Hematopoietic multipotent progenitor cell treated with erythropoietin and hydrocortisone succinate and interleukin-3 and kit ligand, for 6 days (in vitro differentiated cells): ENCODE measurements at regions not wholly inside any gene's neighbourhood (a gene's known extent, or its start where the extent isn't known, plus 50 kb on each side); places are given as distances from the start of the nearest gene placed in this dataset.
"Not testable (repeated sequence)": the region's sequence is repeated elsewhere in the genome, so short reads cannot be mapped to it uniquely, and the experiment has no call there.

Source experiments
- DNase-seq: peaks from one replicate; pipeline ENCODE4 v3.0.0-alpha.2; 2015

DNA sequence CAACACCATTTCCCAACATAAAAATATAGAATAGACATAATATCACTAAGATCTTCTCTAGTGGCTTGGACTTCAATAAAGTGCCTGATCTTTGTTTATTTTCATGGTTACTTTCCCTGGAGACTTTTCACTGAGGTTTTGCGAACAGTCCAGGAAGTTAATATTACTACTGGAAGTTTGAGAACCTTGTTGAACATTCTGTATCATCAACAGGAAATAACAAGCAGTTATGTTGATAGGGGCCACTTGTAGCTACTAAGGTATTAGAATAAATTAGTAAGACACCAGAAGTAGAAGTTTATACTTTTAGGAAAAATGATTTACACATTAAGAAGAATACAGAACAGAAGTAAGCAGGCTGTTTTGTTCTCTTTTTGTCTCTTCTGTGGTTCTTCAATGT lies 180.2 kb downstream of the TFAP2B start:
- no peak for DNase-seq

DNA sequence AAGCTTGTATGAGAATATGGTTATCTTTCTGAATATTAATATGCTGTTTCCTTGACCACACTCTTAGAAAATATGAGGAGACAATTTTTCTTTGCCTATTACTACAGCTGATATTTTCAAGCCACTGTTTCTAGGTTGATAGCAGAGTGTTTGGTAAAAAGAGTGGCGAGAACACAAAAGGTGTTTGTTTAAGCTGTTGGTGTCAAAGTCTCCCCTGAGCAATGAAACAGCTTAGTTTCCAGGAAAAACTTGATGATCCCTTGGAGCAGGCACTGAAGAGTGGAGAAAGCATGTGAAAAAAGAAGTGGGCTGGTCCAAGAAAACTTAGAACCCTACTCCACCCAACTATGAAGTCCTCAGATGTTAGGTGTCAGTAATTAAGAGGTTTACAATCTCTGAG lies 182.7 kb downstream of the TFAP2B start:
- DNase-seq: no peak

DNA sequence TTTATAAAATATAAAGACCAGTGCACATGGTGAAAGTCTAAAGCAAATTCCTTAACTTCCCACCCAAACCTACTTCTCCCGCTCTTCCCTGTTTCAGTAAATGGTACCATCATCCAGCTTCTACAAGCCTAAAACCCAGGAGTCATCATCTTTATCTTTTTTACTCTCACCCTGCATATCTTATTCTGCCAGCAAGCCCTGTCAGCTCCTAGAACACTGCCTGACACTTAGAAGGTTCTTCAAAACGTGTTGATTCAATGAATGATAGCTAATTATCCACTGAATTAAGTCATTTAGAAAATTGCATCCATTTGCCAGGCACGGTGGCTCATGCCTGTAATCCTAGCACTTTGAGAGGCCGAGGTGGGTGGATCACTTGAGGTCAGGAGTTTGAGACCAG lies 185.7 kb downstream of the TFAP2B start:
- no peak for DNase-seq

DNA sequence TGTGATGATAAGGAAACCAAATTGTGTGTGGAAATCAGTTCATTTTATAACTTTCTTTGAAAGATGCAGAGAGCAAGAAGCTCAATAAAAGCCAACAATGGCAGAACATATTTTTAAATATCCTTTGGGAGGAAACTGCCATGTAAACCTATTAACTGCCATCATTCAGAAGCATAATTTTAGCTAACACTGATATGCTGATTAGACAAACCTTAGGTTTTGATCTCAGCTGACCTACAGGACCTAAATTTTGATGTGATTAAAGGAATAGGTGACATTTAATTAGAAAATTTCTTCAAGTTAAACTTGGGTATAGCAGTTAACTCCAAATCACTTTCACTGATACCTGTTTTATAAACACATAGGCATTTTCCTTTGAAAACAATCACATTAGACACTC lies 187.1 kb downstream of the TFAP2B start:
- DNase-seq: no peak

DNA sequence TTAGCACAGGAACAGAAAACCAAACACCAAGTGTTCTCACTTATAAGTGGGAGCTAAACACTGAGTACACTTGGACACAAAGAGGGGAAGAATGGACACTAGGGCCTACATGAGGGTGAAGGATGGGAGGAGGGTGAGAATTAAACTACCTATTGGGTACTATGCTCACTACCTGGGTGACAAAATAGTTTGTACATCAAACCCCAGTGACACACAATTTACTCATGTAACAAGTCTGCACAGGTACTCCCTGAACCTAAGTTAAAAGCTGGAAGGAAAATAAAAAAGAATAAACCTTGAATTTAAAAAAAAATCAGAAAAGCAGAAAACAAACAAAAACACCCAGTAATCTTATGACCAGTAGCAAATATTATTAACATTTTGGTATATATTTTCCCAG lies 188.6 kb downstream of the TFAP2B start:
- DNase-seq: no peak

DNA sequence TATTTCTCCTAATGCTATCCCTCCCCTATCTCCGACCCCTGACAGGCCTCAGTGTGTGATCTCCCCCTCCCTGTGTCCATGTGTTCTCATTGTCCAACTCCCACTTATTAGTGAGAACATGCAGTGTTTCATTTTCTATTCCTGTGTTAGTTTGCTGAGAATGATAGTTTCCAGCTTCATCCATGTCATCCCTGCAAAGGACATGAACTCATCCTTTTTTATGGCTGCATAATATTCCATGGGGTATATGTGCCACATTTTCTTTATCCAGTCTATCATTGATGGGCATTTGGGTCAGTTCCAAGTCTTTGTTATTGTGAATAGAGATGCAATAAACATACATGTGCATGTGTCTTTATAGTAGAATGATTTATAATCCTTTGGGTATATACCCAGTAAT lies 190.0 kb downstream of the TFAP2B start:
- DNase-seq: not testable (repeated sequence)

DNA sequence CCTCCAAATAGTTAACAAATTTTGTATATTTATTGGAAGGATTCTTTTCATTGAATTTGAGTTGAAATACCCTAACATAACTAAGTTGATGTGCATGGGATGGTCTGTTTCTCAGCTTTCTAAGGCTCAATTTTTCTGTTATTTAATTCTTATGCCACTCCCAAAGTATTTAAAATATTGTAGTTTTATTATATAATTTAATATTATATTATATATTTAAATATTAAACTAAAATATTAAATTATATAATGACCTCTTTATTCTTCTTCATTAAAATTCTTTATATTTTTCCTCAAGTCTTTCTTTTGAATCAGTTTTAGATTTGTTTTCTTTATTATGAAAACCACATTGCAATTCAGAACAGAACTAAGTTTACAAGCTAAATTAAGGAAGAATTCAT lies 194.7 kb downstream of the TFAP2B start:
- no peak for DNase-seq

DNA sequence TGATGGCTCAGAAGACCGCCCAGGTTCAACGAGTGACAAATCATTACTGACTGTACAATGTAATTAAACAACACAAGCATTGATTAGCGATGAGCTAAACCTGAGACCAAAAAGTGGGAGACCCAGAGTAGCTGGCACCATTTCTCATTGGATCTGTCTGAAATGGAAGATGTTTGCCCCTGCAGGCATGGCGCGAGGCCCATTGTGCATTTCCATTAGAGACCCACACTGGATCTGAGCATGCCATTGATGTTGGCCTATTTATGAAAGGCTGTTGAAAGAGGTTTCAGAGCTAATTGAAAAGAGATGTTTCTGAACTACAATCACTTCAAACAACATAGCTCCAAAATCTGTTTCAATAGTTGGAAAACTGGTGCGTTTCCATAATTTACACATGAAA lies 196.7 kb downstream of the TFAP2B start:
- DNase-seq: no peak

DNA sequence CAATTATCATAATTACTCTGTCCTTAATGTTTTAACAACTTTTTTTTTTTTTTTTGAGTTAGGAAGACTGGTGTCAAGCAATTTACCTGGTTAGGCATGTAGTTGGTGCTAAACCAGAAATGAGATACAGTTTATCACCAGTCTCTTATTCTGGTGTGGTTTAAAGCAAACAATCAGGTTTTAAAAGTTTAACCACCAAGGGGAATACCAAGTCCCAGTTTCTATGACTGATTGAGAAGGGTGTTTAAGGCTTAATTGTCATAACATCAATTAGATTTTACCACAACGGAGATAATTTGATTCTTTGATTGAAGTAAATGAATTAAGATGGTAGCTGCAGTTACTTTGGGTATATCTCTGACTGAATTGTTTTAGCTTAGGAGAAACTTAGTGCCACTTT lies 197.8 kb downstream of the TFAP2B start:
- no peak for DNase-seq

DNA sequence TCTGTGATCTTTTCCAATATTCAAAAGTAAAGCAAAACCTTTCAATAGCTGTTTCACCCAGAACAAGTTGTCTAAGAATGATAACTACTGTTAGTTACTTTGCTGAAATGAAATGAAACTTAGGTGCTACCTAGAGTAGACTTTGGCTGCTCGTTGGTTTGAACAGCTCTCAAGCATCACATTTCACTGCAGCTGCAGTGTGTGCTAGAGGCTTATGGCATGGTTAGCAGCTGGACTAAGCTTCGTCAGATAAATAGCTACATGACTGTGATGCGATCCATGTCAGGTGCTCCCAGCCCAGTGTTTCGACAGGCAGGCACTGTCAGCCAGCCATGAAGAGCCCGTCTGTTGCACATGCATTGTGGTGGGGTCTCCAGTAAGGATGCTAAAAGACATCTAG lies 201.1 kb downstream of the TFAP2B start:
- no peak for DNase-seq

DNA sequence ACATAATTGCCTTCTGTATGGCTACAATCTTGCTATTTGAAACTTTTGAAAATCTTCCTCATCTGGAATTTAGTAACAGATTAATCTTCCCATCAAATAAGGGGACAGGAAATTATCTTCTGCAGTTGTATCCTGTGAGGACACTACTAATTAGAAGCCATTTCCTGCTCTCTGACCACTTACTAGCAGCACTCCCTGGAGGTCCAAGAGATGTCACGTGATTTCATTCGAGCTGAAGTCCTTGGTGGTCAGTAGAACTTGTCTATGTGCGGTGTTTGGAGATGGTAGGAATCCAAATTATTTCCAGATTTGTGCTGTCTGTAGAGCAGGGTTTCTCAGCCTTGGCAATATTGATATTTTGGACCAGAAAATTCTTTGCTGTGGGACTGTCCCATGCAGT lies 202.5 kb downstream of the TFAP2B start:
- DNase-seq: no peak

DNA sequence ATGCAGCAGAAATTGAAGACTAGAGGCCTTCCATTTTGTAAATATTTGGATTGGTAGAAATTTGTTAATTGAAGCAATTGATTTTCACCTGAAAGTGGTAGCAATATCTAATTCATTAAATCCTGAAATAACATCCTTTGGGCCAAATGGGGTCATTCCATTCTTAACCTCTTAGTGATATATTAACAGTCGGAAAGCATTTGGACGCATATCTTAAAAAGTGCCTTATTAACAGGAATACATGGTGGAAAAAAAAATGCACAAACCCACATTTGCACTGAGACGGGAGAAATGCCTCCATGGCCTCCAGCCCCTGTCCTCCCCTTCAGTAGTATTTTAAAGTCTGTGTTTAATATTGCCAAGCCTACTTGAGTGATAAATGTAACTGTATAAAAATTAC lies 205.5 kb downstream of the TFAP2B start:
- DNase-seq: no peak

DNA sequence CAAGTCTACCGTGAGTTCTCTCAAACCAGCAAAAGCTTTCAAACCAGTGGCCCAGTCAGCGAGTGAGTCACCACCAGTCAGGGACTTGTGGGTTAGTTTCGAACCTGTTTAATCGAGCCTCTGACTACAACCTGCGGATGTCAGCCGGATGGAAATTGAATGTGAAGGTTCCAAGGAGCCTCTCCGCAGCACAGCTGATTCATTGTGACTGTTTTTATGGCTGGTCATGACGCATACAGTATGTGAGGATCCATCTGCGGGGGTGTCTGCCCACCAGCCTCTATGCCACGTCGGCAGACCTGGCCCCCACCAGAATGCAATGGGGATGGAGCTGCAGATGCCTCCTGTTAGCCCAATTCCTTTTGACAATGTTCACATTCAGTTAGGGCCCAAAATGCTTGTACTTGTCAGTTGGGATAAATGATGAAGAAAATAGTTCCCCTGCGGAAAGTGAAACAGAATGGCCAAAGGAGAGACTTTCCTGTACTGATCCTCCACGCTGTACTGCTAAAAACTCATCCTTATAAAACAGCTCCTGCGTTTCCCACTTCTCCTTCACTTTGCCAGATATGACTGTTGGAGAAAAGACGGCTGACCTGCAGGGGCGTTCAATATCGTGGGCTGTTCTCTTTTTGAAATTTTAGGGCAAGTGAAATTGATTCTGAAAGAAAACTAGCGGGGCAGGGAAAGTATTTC lies 206.6 kb downstream of the TFAP2B start:
- no peak for DNase-seq

DNA sequence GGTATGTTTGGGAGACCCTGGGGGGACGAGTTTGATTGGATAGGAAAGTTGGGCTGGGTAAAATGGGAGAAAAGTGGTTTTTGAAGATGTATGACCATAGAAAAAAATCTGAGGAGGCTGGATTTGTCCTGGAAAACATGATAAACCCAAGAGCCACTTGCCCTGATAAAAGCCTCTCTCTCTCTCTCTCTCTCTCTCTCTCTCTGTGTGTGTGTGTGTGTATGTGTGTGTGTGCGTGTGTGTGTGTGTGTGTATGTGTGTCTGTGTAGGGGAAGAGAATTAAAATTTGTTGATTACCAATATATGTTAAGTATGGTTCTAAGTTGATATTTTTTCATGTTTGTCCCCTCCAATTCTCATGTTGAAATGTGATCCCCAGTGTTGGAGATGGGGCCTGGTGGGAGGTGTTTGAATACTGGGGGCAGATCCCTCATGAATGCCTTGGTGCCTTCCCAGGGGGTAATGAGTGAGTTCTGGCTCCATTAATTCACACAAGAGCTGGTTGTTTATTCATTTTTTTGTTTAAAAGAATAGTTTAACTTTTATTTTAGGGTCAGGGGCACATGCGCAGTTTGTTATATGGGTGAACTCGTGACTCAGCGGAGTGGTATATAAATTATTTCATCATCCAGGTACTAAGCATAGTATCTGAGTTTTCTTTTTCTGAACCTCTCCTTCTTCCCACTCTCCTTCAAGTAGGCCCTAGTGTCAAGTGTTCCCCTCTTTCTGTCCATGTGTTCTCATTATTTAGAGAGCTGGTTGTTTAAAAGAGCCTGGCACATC lies 208.8 kb downstream of the TFAP2B start:
- DNase-seq: no peak

DNA sequence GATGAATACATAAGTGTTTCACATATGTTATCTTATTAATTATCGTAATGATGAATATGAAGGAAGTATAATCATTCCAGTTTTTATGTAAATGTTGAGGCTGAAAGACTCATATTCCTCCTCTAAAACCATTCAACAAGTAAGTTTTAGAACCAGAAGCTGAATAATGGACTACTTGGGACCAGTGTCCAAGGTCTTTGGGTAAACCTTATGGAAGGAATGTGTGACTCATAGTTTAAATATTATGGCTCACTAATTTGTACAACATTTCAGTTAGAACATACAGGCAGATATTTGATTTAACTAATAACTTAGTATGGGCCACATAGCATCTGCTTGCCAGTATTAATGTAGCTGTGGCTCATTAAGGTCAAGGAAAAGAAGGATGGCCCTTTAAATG lies 209.6 kb downstream of the TFAP2B start:
- no peak for DNase-seq

DNA sequence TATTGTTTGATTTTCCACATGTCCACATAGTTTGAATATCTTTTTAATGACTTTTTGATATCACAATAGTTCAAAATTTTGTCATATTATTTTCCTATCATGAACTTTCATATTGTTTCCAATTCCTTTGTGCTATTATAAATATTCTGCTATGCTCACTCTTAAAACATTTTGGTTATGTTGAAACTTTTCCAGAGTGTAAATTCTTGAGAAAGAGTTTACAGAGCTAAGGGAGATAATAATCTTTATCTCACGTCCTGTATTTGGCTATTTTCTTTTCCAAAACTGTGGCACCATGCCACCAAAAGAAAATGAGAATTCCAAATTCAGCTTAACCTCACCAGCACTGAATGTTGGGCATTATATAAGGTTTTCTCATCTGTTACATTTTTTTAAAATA lies 210.9 kb downstream of the TFAP2B start:
- no peak for DNase-seq

DNA sequence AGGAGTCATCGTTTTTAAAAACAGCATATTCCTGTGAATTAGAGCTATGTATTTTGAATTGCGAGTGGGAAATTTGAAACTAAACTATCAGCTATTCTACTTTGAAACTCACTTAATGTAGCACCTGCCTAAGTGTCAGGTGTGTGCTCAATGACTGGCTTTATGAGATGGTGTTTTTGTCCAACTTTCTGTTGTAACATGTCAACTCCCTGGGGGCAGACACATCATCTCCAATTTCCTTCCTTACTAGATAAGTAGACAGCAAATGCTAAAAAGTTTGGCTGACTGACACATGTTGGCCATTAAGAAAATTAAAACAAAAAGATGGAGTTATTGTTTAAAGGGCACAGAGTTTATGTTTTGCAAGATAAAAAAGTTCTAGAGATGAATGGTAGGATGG lies 226.9 kb downstream of the TFAP2B start:
- DNase-seq: no peak

DNA sequence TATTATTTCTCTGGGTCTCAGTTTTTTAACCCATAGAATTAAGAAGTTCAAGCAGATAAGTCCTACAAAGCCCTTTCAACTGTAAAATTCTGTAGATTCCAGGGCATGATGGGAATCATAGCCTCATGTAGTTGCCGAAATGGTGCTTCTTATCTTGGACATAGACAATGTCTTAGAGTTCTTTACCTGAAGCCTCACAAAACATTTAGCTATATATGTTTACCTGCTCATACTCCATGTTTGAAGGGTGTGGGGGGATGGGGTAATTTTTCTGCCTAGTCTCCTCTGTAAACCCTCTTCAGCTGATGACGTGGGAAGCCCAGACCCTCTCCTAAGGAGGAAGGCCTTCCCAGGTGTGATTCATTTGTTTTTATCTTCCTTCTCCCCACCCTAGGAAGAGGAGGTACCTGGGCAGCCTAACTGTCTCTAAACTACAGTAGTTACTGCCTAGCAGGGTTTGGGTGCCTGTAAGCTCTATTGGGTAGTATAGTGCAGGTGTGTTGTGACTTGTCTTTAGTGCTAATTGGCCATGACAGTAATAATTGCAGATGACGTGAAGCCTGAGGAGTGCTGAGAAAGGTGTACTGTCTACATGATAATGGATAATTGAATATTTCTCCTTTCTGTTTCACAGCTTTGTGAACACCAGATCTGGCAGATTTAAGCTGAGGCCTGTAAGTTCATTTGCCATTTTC lies 230.8 kb downstream of the TFAP2B start:
- DNase-seq: no peak

DNA sequence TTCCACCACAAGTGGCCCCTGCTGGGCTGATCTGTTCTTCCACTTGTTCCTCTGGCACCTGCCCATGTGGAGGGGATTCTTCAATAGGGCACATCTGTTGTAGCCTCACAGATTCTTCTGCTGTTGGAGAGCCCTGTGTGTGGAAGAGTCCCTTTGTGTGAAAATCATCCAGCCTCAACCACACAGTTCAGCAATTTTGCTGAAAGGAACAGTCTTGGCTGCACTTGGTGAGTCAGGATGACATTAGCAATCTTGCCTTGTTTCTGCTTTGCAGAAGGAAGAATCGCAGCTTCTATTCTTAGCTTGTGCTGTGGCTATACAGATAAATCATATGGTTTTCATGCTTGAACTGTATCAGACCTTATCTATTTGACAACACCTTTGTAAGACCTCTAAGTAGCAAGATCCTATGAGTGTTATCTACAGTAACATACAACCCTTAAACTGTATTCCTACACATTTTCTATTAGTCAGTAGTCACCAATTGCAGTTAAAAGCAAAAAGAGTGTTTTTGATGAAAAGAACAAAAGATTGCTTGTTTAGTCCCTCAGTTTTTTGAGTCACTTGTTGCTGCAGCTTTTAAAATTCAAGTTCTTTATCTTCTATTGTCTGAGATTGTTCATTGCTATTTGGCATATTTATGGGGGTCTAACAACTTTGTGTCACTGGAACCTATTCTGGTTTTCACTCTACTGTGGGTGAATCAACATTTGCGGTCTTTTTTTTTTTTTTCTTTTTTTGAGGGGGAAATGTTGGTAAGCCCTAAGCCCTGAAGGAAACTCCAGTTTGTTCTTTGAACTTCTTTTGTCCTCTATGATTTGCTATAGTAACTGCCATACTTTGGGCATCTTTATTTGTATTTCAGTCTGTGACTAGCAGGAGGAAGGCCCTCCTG lies 231.6 kb downstream of the TFAP2B start:
- DNase-seq: peak; percentile 83

DNA sequence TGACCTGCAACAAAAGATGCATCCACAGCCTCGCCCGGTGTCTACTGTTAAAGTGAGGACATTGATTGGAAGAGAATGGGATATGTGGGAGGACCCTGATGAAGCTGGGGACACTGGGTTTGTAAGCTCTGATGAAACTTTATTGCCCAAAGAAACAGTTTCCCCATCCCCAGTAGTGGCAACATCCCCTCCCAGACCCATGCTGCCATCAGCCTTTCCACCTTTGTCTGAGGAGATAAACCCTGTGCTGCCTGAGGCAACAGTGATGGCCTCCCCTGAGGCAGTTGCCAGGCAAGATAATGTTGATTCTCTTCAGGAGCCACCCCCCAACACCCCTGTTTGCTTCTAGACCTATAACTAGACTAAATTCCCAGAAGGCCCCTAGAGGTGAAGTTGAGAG lies 234.0 kb downstream of the TFAP2B start:
- not testable (repeated sequence) for DNase-seq

DNA sequence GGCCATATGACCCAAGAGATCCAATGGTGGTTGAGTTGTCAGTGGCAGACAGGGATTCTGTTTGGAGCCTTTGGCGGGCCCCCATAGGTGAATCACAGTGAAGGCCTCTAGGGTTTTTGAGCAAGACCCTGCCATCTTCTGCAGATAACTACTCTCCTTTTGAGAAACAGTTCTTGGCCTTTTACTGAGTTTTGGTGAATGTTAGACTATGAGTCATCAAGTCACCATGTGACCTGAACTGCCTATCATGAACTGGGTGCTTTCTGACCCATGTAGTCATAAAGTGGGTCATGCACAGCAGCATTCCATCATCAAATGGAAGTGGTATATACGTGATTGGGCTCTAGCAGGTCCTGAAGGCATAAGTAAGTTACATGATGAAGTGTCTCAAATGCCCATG lies 236.6 kb downstream of the TFAP2B start:
- not testable (repeated sequence) for DNase-seq

DNA sequence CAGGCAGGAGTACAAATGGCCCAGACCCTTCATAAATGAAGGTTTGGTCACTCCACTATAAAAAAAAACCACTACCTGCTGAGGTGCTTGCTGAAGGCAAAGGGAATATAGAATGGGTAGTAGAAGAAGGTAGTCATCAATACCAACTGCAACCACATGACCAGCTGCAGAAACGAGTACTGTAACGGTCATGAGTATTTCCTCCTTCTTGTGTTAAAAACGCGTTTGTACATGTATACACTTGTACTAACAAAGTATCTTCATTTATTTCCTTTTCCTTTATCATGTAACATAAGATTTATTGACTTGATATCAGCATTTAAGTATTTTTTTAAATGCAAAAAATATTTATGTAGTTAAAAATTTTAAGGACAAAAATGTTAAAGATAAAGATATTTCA lies 238.6 kb downstream of the TFAP2B start:
- no peak for DNase-seq

DNA sequence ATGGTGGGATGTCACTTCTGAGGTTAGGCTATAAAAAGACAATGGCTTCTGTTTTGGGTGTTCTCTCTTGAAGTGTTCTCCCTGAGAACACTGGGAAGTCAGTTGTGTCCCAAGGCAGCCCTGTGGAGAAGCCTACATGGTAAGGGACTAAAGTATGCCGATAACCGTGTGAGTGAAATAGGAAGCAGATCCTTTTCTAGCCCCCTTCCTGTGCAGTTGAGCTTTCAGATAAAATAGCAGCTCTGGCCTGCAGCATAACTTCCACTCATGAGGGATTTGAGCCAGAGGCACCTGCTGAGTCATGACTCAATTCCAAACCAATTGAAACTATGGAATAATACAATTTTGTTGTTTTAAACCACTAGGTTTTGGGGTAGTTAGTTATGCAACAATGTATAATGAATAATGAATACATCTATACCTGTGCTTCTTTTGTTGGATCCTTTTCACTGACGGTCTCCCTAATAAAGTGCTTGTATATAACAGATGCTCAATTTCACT lies 241.6 kb downstream of the TFAP2B start:
- DNase-seq: no peak
